AG08395 (cell line): ENCODE measurements at regions not wholly inside any gene's neighbourhood (a gene's known extent, or its start where the extent isn't known, plus 50 kb on each side); places are given as distances from the start of the nearest gene placed in this dataset.
"Not testable (repeated sequence)": the region's sequence is repeated elsewhere in the genome, so short reads cannot be mapped to it uniquely, and the experiment has no call there.

Source experiments
- DNase-seq: peaks from one replicate; pipeline ENCODE4 v3.0.0; 2012; ENCODE audit warnings: mixed read lengths, low spot score

DNA sequence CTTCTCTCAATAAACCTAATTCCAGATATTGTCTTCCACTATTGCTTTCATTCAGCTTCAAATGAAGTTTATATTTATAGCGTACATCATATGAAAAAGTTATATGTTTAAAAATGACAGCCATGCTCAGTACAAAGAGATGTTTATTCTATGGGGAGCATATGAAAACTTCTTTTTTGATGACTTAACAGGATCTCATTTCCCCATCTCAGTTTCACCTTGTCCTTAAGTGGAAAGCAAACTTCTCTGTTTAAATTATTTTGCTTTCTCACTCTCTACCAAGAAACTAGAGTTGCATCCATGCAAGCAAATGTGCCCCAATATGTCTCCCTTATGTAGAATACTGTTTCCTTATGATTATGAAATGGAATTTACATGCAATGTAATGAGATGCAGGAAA lies 799.5 kb upstream of the RGS18 start:
- no peak for DNase-seq

GRCh38 chr1:191366686-191367085 lies 791.6 kb upstream of the RGS18 start:
- DNase-seq: no peak

DNA sequence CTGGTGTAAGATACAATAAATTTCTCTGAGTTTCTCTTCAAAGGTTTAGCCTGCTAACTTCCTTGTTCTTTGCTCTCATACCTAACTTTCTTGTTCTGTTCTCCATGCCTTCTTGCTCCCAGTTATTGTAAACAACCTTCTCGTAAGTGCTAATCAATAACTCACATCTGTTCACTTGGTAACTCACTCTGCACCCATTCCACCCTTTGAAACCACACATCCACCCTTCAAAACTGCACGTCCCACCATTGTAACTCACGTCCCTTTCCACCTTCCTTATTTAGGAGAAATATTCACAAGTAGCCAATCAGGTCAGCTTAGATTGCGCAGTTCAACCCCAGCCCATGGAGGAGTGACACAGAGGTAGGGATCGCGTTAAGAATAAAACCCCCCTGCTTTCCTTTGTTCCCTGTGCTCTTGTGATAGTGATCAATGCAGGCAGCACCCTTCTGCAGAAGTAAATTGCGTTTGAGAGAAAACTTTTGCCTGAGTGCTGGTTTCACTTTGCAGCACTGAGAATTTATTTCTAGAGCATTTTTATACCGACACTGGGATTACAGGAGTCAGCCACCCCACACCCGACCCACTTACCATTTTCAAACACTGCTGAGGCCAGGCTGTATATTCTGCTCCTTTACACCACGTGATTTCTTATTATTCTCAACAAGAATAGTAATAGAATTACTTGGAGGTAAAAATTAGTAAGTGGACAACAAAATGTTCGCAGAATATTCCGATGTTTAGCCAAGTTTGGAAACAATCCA lies 789.2 kb upstream of the RGS18 start:
- no peak for DNase-seq

DNA sequence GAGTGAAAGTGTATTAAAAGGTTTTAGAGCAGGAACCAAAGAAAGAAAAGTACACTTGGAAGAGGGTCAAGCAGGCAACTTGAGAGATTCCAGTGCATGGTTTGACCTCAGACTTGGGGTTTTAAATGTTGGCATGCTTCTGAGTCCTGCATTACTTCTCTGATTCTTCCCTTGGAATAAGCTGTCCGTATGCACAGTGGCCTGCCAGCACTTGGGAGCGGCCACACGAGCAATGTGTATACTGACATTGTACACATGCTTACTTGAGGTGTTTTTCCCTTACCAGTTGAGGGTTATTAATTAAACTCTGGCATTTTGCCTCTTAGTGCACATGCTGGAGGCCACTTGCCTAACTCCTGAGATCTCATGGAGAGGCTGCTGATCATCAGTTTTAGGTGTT lies 786.6 kb upstream of the RGS18 start:
- DNase-seq: no peak

DNA sequence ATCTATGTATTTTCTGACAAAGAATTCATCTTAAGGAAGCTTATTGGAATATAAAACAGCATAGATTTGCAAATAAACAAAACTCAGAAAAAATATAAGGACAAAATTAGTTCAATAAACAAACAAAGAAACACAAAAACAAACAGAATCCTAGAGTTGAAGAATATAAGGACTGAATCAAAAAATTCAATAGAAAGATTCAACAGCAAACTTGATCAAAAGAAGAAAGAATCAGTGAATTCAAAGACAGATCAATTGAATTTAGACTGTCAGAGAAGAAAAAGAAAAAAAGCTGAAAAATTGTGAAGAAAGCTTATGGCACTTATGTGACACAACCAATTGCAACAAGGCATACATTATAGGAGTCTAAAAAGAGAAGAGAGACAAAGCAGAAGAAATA lies 770.0 kb upstream of the RGS18 start:
- DNase-seq: no peak

- no peak for DNase-seq
Measured at GRCh38 chr1:191396622-191397021, 761.6 kb upstream of the RGS18 start.

GRCh38 chr1:191398551-191398950 lies 759.7 kb upstream of the RGS18 start:
- no peak for DNase-seq

DNA sequence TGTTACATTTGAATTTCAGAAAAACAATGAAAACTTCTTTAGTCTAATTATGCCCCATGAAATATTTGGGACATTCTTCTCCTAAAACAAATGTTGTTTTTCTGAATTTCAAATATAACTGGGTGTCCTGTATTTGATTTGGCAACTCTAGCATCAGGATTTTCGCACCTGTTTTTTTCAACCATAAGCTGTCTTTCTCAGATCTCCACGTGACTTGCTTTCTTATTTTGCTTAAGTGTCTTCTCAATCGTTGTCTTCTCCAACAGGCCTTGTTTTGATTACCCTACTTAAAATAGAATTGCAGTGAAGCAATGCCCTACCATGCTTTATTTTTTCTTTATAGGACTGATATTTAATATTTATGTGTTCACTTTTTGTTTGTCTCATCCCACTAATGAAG lies 752.8 kb upstream of the RGS18 start:
- no peak for DNase-seq

- DNase-seq: no peak
Measured at GRCh38 chr1:191414981-191415640, 743.2 kb upstream of the RGS18 start.

DNA sequence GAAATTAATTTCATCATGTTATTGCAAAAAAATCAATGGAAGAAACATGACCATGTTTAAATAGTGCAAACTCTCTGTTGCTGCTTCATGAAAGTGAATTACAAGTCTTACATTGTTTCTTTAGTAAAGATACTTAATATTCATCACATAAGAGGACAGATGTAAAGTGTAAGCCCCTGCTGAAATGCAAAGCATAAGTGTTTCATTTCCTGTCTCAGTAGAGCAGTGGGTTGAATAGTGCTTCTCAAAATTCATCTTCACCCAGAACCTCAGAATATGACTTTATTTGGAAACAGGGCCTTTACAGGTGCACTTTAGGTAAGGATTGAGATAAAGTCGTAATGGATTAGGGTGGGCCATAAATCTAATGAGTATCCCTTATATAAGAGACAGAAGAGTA lies 738.4 kb upstream of the RGS18 start:
- DNase-seq: no peak

DNA sequence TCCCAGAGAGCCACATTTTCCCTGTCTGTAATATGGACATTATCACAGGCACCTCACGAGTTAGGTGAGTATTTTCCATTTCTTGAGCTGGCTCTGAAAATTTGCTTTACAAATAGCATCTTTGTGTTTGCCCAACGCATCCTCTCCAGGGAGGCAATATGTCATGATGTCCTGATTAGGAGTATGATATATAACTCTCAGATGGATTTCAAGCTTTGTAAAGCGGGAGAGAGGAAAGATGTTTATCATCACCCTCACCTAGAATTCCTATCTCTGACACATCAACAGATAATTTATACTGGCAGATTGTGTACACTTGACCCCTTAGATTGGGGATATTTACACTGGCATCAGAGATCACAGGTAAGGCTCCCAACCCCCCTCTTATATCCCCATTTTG lies 730.7 kb upstream of the RGS18 start:
- DNase-seq: no peak

DNA sequence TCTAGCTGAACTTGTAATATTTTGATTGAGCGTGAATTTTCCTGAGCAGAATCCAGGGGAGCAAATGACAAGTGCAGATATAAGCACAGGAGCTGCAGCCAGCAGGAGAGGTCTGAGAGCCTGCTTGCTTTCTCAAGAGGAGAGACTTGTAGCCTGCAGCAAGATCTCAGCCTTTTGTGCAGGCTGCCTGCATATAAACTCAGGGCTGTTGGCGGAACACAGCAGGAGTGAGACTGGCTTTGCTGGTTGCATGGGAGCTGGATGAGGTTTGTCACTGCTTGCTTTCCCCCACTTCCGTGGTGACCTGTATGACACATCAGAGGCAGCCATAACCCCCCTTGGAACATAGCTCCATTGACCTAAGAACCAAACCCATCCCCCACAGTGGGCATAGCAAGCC lies 725.4 kb upstream of the RGS18 start:
- no peak for DNase-seq

GRCh38 chr1:191438979-191439378 lies 719.3 kb upstream of the RGS18 start:
- no peak for DNase-seq

GRCh38 chr1:191448279-191448678 lies 710.0 kb upstream of the RGS18 start:
- DNase-seq: not testable (repeated sequence)

DNA sequence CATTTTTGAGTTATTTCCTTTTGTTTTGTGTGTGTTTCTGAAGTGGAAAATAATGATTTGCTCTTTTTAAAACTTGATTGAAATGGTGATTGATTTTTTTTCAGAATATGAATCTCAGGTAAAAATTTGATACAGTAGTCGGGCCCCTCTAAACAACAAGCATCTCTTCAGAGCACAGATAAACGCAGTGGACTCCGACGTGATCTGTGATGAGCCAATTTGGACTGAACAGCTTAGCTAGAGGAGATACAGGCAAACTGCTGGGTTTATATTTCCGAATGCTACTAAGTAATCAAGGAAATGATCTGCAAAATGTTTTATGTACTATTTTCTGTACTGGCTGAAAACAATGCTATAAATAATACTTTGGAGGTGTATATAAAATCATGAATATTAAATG lies 705.7 kb upstream of the RGS18 start:
- DNase-seq: no peak

DNA sequence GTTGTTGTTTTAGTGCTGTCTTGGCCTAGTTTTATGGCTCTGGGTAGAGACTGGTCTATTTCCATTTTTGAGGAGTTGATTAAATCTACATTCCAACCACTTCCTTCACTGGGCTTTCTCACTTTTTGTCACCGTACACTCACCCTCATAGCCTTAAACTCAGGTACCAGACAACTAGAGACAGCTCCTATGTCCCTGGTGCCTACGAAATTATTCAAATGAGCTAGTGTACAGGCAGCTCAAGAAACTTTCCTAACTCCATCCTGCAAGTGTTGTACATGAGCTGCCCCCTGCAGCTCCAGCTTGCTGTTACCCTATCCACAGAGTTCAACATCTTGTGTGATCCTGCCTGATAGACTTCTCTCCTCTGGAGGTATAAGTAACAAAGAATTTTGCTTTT lies 704.8 kb upstream of the RGS18 start:
- no peak for DNase-seq

- DNase-seq: no peak
Measured at GRCh38 chr1:191457889-191458288, 700.4 kb upstream of the RGS18 start.

GRCh38 chr1:191460234-191460633 lies 698.0 kb upstream of the RGS18 start:
- no peak for DNase-seq

DNA sequence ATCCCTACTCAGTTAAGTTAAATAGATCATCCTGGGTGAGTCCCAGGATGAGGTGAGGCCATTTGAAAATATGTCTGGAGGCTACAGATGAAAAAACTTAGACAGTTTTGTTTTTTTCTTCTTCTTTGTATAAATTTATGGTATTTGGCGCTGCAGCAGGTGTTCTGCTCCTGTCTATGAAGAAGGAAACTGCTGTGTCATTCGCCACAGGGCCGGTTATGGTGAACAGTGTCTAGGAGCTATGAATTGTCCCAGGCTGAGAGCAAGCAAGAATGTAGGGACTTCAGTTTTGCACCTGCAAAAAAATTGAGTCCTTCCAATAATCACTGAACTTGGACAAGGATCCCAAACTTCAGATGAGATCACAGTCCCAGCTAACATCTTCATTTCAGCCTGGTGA lies 674.3 kb upstream of the RGS18 start:
- DNase-seq: no peak

- DNase-seq: no peak
Measured at GRCh38 chr1:191490303-191490702, 668.0 kb upstream of the RGS18 start.

GRCh38 chr1:191495040-191495439 lies 663.2 kb upstream of the RGS18 start:
- DNase-seq: no peak

DNA sequence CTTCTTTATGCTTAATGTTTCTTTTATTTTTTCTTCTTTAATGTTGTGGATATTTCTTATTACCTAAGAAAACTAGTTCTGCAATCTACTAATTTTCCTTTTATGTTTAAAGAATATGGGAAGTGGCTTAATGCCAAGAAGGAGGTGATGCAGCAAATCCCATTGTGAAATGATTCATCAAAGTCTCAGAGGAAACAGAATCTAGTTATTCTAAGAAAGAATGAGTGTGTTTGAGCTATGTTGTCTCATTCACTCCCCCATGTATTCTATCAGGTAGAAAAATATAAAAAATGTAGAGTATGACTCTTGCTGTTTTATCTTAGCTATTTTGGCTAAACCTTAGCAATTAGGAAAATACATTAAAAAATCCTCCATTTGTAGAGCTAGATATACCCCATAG lies 659.9 kb upstream of the RGS18 start:
- DNase-seq: no peak

- no peak for DNase-seq
Measured at GRCh38 chr1:191498825-191499224, 659.4 kb upstream of the RGS18 start.

DNA sequence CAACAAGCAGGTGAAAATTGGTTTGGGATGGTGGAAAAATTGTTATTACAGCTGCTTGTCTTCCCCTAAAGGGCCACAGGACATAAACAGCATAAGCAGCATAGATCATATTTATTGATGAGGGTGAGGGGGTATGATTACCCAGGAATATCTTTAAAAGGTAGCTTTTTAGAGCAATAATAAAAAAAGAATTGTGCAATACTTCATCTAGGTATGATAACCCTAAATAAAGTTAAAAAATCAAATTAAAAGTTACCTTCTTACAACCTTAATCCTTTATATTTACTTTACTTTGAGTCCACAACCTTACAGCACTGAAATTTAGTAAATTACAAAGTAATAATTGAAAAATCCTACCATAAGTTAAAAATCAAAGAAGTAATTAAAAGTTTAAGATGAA lies 653.3 kb upstream of the RGS18 start:
- DNase-seq: no peak
